CD14-positive monocyte (primary cell): ENCODE measurements at regions not wholly inside any gene's neighbourhood (a gene's known extent, or its start where the extent isn't known, plus 50 kb on each side); places are given as distances from the start of the nearest gene placed in this dataset.

Source experiments
- DNase-seq, 3 donors: peaks; one replicate each; pipeline ENCODE4 v3.0.0-alpha.2; 2011 to 2022
- H2AFZ ChIP-seq: 2 replicates; pipeline ENCODE4 v1.6.0; 2012; ENCODE audit warnings: mild to moderate bottlenecking, low read depth, low read length, inconsistent platforms; ENCODE audit not compliant: insufficient read depth, poor library complexity, severe bottlenecking
- H3K27ac ChIP-seq, 2 donors: 1 replicate in 1 of 2; 2 replicates in 1 of 2; pipeline ENCODE4 v1.5.1; 2012 to 2013; ENCODE audit warnings: low read length in 2 of 2, control low read depth in 1 of 2, inconsistent platforms in 1 of 2, low read depth in 1 of 2, mild to moderate bottlenecking in 1 of 2
- H3K27me3 ChIP-seq, 2 donors: one replicate each; pipeline versions ENCODE4 v1.6.0 to v1.6.1; 2011 to 2013; ENCODE audit warnings: low read length in 2 of 2; ENCODE audit not compliant: control insufficient read depth in 2 of 2, insufficient read depth in 2 of 2
- H3K36me3 ChIP-seq, 2 donors: replicated peaks in 1 of 2; 1 replicate in 1 of 2; 2 replicates in 1 of 2; pipeline versions ENCODE4 v1.5.1 to v1.6.1; 2012 to 2013; ENCODE audit warnings: low read length in 2 of 2, control low read depth in 1 of 2, inconsistent platforms in 1 of 2, mild to moderate bottlenecking in 1 of 2; ENCODE audit not compliant: insufficient read depth in 2 of 2, control insufficient read depth in 1 of 2
- H3K4me1 ChIP-seq, 2 donors: 1 replicate in 1 of 2; 2 replicates in 1 of 2; pipeline versions ENCODE4 v1.5.1 to v1.6.1; 2012 to 2013; ENCODE audit warnings: low read length in 2 of 2, control low read depth in 1 of 2, inconsistent platforms in 1 of 2, mild to moderate bottlenecking in 1 of 2, moderate library complexity in 1 of 2; ENCODE audit not compliant: insufficient read depth in 2 of 2, control insufficient read depth in 1 of 2
- H3K4me2 ChIP-seq: replicated peaks from 2 replicates; pipeline ENCODE3; 2012; ENCODE audit warnings: low read length, moderate library complexity, mild to moderate bottlenecking; ENCODE audit not compliant: poor library complexity, severe bottlenecking; ENCODE audit errors: extremely low read depth
- H3K4me3 ChIP-seq, 3 experiments: fragments of 200-600 bp in 1 of 3; sonication (generic) in 1 of 3; replicated peaks in 1 of 3; 1 replicate in 2 of 3; 2 replicates in 1 of 3; pipeline ENCODE4 v1.5.1; 2011 to 2013; ENCODE audit warnings: low read length in 3 of 3, mild to moderate bottlenecking in 3 of 3, control low read depth in 2 of 3, low read depth in 2 of 3, inconsistent platforms in 1 of 3, moderate library complexity in 1 of 3
- H3K79me2 ChIP-seq: 2 replicates; pipeline ENCODE4 v1.6.0; 2012; ENCODE audit warnings: mild to moderate bottlenecking, control low read depth, inconsistent platforms, low read length, moderate library complexity; ENCODE audit not compliant: insufficient read depth
- H3K9ac ChIP-seq: 2 replicates; pipeline ENCODE4 v1.6.0; 2017; ENCODE audit warnings: low read length, mild to moderate bottlenecking; ENCODE audit not compliant: insufficient read depth, poor library complexity, severe bottlenecking
- H3K9me3 ChIP-seq, 2 donors: replicated peaks in 1 of 2; 1 replicate in 1 of 2; 2 replicates in 1 of 2; pipeline versions ENCODE4 v1.5.1 to v1.6.1; 2012 to 2013; ENCODE audit warnings: low read length in 2 of 2, control low read depth in 1 of 2; ENCODE audit not compliant: control insufficient read depth in 1 of 2, insufficient read depth in 1 of 2
- H4K20me1 ChIP-seq: 2 replicates; pipeline ENCODE4 v1.6.0; 2012; ENCODE audit warnings: mild to moderate bottlenecking, low read length, control low read depth, moderate library complexity; ENCODE audit not compliant: insufficient read depth
- H3K27ac Mint-ChIP-seq, 7 donors: one replicate each; pipeline ENCODE4 v1.8.0; 2020; ENCODE audit warnings: mild to moderate bottlenecking in 7 of 7, mixed read lengths in 7 of 7, moderate library complexity in 6 of 7, inconsistent platforms in 2 of 7
- H3K27me3 Mint-ChIP-seq, 3 donors: one replicate each; pipeline ENCODE4 v1.8.0; 2021 to 2022; ENCODE audit warnings: low read depth in 3 of 3, mild to moderate bottlenecking in 3 of 3, mixed read lengths in 3 of 3, moderate library complexity in 3 of 3, inconsistent platforms in 1 of 3
- H3K36me3 Mint-ChIP-seq, 2 donors: one replicate each; pipeline ENCODE4 v1.8.0; 2020; ENCODE audit warnings: mixed read lengths in 2 of 2, inconsistent platforms in 1 of 2, mild to moderate bottlenecking in 1 of 2
- H3K4me1 Mint-ChIP-seq: one replicate; pipeline ENCODE4 v1.8.0; 2020; ENCODE audit warnings: mild to moderate bottlenecking, mixed read lengths
- H3K4me3 Mint-ChIP-seq, 2 donors: one replicate each; pipeline ENCODE4 v1.8.0; 2020; ENCODE audit warnings: mild to moderate bottlenecking in 2 of 2, mixed read lengths in 2 of 2, moderate library complexity in 1 of 2
- H3K9me3 Mint-ChIP-seq, 7 donors: one replicate each; pipeline ENCODE4 v1.8.0; 2020 to 2022; ENCODE audit warnings: mixed read lengths in 7 of 7, mild to moderate bottlenecking in 6 of 7, moderate library complexity in 6 of 7, inconsistent platforms in 2 of 7
- WGBS: methylation state at CpG from one replicate; pipeline ENCODE4 v1.1.5; 2013; ENCODE audit warnings: missing lambda C conversion rate; ENCODE audit not compliant: insufficient coverage; 5-methylcytosine and 5-hydroxymethylcytosine counted together
- intact Hi-C, 2 donors: fragments of 100-400 bp; cut with micrococcal nuclease; formaldehyde crosslinking; loops; one replicate each; pipeline versions ENCODE4 v1.15.0 to v1.15.1; 2023
- TF ChIP-seq, protein P1 (sequence below): fragments of 200-600 bp; IDR thresholded peaks from one replicate; pipeline ENCODE4 v1.8.0; 2022; ENCODE audit warnings: antibody characterized with exemption, mild to moderate bottlenecking

DNA sequence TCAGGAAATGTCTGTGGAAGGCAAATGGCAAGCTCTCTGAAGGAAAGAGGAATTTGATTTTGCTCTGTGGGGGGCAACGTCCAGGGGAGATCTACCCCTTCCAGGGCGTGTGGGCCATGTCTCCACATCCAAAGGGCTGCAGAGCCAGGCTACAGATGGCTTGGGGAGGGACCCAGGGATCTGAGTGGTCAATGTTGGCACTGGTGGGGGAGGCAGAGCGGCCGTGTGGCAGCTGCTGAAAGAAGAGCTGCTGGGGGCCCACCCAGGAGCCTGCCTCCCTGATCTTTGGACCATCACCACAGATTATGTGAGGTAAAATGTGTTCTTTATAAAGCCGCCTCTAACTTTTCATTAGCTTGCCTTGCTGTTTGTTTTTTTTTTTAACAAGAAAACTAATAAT is 144.1 kb downstream of the HERPUD2 start:
- no peaks in the 10 kb centered on the region for H3K79me2 ChIP-seq
- no peak overlapping the region for H3K27ac ChIP-seq
- no peaks in the 10 kb centered on the region for H3K36me3 Mint-ChIP-seq
- no peak for DNase-seq
- H3K9me3 Mint-ChIP-seq = peaks cover 0 to 2% (median 0%) of the 10 kb centered on the region in 7 donors
- no peak overlapping the region for H3K4me3 Mint-ChIP-seq
- H3K36me3 ChIP-seq = no peaks in the 10 kb centered on the region
- H3K4me1 ChIP-seq = no peaks in the 10 kb centered on the region
- intact Hi-C loops = no loop called here
- H3K4me3 ChIP-seq = no peak overlapping the region
- H3K27ac Mint-ChIP-seq = no peak overlapping the region
- peaks cover 7% of the 10 kb centered on the region in 3 donors for H3K27me3 Mint-ChIP-seq
- H3K4me1 Mint-ChIP-seq = peaks cover 5% of the 10 kb centered on the region
- no peak overlapping the region for H2AFZ ChIP-seq
- H3K9ac ChIP-seq = no peak overlapping the region
- 63% methylated on average over 2 of the region's 5 CpGs for WGBS
- TF ChIP-seq, protein P1, sequence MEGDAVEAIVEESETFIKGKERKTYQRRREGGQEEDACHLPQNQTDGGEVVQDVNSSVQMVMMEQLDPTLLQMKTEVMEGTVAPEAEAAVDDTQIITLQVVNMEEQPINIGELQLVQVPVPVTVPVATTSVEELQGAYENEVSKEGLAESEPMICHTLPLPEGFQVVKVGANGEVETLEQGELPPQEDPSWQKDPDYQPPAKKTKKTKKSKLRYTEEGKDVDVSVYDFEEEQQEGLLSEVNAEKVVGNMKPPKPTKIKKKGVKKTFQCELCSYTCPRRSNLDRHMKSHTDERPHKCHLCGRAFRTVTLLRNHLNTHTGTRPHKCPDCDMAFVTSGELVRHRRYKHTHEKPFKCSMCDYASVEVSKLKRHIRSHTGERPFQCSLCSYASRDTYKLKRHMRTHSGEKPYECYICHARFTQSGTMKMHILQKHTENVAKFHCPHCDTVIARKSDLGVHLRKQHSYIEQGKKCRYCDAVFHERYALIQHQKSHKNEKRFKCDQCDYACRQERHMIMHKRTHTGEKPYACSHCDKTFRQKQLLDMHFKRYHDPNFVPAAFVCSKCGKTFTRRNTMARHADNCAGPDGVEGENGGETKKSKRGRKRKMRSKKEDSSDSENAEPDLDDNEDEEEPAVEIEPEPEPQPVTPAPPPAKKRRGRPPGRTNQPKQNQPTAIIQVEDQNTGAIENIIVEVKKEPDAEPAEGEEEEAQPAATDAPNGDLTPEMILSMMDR = no peak
- H3K9me3 ChIP-seq = no peaks in the 10 kb centered on the region
- H3K4me2 ChIP-seq = no peak overlapping the region
- H3K27me3 ChIP-seq = peaks cover 0 to 3% of the 10 kb centered on the region in 2 donors
- H4K20me1 ChIP-seq = no peaks in the 10 kb centered on the region

- no peak overlapping the region for H3K4me3 ChIP-seq
- Mint-ChIP-seq H3K4me3 (no peak overlapping the region), H3K9me3 (peaks cover 0 to 2% (median 0%) of the 10 kb centered on the region in 7 donors), H3K27ac (no peak overlapping the region), H3K36me3 (no peaks in the 10 kb centered on the region), H3K27me3 (peaks cover 7 to 11% (median 10%) of the 10 kb centered on the region in 3 donors), H3K4me1 (peaks cover 5% of the 10 kb centered on the region)
- no peak overlapping the region for H3K27ac ChIP-seq
- H3K4me1 ChIP-seq = no peaks in the 10 kb centered on the region
- no peaks in the 10 kb centered on the region for H3K79me2 ChIP-seq
- no peaks in the 10 kb centered on the region for H3K9me3 ChIP-seq
- no peaks in the 10 kb centered on the region for H4K20me1 ChIP-seq
- H3K9ac ChIP-seq = no peak overlapping the region
- 100% methylated on average over 1 of the region's 3 CpGs for WGBS
- intact Hi-C loops = no loop called here
- no peak overlapping the region for H2AFZ ChIP-seq
- no peaks in the 10 kb centered on the region for H3K36me3 ChIP-seq
- TF ChIP-seq, protein P1 = no peak
- DNase-seq = no peak
- no peak overlapping the region for H3K4me2 ChIP-seq
- peaks cover 0 to 3% of the 10 kb centered on the region in 2 donors for H3K27me3 ChIP-seq
Observed at GRCh38 chr7:35549781-35550180, 145.2 kb downstream of the HERPUD2 start.
